ENCODE measurements at regions not wholly inside any gene's neighbourhood (a gene's known extent, or its start where the extent isn't known, plus 50 kb on each side); places are given as distances from the start of the nearest gene placed in this dataset.

DNA sequence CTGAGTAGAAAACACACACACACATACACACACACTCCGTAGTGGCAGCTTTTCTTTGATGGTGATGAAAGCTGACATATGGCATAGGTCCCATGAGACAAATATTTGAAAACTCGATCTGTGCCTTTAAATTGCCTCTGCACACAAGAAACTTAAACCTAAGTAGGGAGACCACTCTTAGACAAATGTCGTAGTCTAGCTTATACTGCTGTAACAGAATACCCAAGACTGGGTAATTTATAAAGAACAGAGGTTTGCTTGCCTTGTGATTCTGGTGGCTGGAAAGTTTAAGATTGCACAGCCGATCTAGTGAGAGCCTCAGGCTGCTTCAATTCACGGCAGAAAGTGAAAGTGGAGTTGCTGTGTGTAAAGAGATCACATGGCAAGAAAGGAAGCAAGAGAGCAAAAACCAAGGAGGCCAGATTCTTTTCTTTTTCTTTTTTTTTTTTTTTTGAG is 489.4 kb upstream of the SORCS1 start:
- TF ChIP-seq EZH2phosphoT487 (IDR thresholded peaks at IDR 0.05; ENCODE audit: insufficient read depth, low read depth) (no peak), EZH2 (IDR thresholded peaks at IDR 0.05; ENCODE audit: insufficient read depth, poor library complexity, severe bottlenecking) (no peak)

Measured in GM23248 (cell line).